ENCODE measurements at regions not wholly inside any gene's neighbourhood (a gene's known extent, or its start where the extent isn't known, plus 50 kb on each side); places are given as distances from the start of the nearest gene placed in this dataset.

GRCh38 chr15:97790180-97790579, 170.3 kb upstream of the ARRDC4 start:
- H3K4me3 ChIP-seq, result no peak overlapping the region
- no peak overlapping the region for H3K9ac ChIP-seq
- no peak overlapping the region for H2AFZ ChIP-seq
- H3K27ac ChIP-seq, result no peak overlapping the region
- no peak for TF ChIP-seq EZH2 (IDR thresholded peaks at IDR 0.05; ENCODE audit: insufficient read depth, poor library complexity, severe bottlenecking)
- TF ChIP-seq EZH2phosphoT487 (IDR thresholded peaks at IDR 0.05; ENCODE audit: insufficient read depth, low read depth), result no peak
- H3K27me3 ChIP-seq (replicated peaks; ENCODE audit: insufficient read depth), result no peaks in the 10 kb centered on the region
- no peaks in the 10 kb centered on the region for H3K36me3 ChIP-seq (ENCODE audit: low read depth)
- H4K20me1 ChIP-seq (ENCODE audit: insufficient read depth), result no peaks in the 10 kb centered on the region
- no peak overlapping the region for H3K4me2 ChIP-seq (ENCODE audit: unreplicated experiment)
- in situ Hi-C loops (cut with MboI), result no loop called here
- no peaks in the 10 kb centered on the region for H3K4me1 ChIP-seq (ENCODE audit: insufficient read depth)
- no peaks in the 10 kb centered on the region for H3K79me2 ChIP-seq (ENCODE audit: insufficient read depth)
- DNase-seq, result no peak
- H3K9me2 ChIP-seq (ENCODE audit: insufficient read depth), result no peaks in the 10 kb centered on the region
- H3F3A ChIP-seq (ENCODE audit: insufficient read depth), result no peaks in the 10 kb centered on the region
- H3K9me3 ChIP-seq (ENCODE audit: low read depth), result no peaks in the 10 kb centered on the region

GRCh38 chr15:97791824-97792792, 168.4 kb upstream of the ARRDC4 start:
- DNase-seq, result no peak
- no peak overlapping the region for H3K4me3 ChIP-seq
- no peaks in the 10 kb centered on the region for H3K36me3 ChIP-seq (ENCODE audit: low read depth)
- H3F3A ChIP-seq (ENCODE audit: insufficient read depth), result no peaks in the 10 kb centered on the region
- no peaks in the 10 kb centered on the region for H4K20me1 ChIP-seq (ENCODE audit: insufficient read depth)
- H3K9ac ChIP-seq, result no peak overlapping the region
- H3K79me2 ChIP-seq (ENCODE audit: insufficient read depth), result no peaks in the 10 kb centered on the region
- no peak overlapping the region for H3K27ac ChIP-seq
- no peaks in the 10 kb centered on the region for H3K9me2 ChIP-seq (ENCODE audit: insufficient read depth)
- no peaks in the 10 kb centered on the region for H3K4me1 ChIP-seq (ENCODE audit: insufficient read depth)
- H3K4me2 ChIP-seq (ENCODE audit: unreplicated experiment), result no peak overlapping the region
- in situ Hi-C loops (cut with MboI), result no loop called here
- TF ChIP-seq EZH2 (IDR thresholded peaks at IDR 0.05; ENCODE audit: insufficient read depth, poor library complexity, severe bottlenecking) (no peak), EZH2phosphoT487 (IDR thresholded peaks at IDR 0.05; ENCODE audit: insufficient read depth, low read depth) (no peak)
- 6 to 7% methylated on average over 17 of the region's 17 CpGs for WGBS, 2 experiments (ENCODE audit: low coverage in 1 of 2, low lambda C conversion rate in 2 of 2, missing lambda C conversion rate in 2 of 2)
- H3K27me3 ChIP-seq (replicated peaks; ENCODE audit: insufficient read depth), result no peaks in the 10 kb centered on the region
- H3K9me3 ChIP-seq (ENCODE audit: low read depth), result no peaks in the 10 kb centered on the region
- no peak overlapping the region for H2AFZ ChIP-seq

GRCh38 chr15:97804950-97805349, 155.6 kb upstream of the ARRDC4 start:
- Histone ChIP-seq H3K27ac (no peak overlapping the region), H4K20me1 (ENCODE audit: insufficient read depth) (no peaks in the 10 kb centered on the region), H3F3A (ENCODE audit: insufficient read depth) (no peaks in the 10 kb centered on the region), H3K36me3 (ENCODE audit: low read depth) (no peaks in the 10 kb centered on the region), H3K9me2 (ENCODE audit: insufficient read depth) (no peaks in the 10 kb centered on the region), H3K79me2 (ENCODE audit: insufficient read depth) (no peaks in the 10 kb centered on the region), H3K27me3 (replicated peaks; ENCODE audit: insufficient read depth) (no peaks in the 10 kb centered on the region), H3K4me1 (ENCODE audit: insufficient read depth) (no peaks in the 10 kb centered on the region), H3K4me3 (no peak overlapping the region), H3K9me3 (ENCODE audit: low read depth) (no peaks in the 10 kb centered on the region), H2AFZ (no peak overlapping the region), H3K9ac (no peak overlapping the region), H3K4me2 (ENCODE audit: unreplicated experiment) (no peak overlapping the region)
- 5 to 11% methylated on average over 3 of the region's 3 CpGs for WGBS, 2 experiments (ENCODE audit: low coverage in 1 of 2, low lambda C conversion rate in 2 of 2, missing lambda C conversion rate in 2 of 2)
- in situ Hi-C loops (cut with MboI), result no loop called here
- DNase-seq, result no peak
- TF ChIP-seq EZH2 (IDR thresholded peaks at IDR 0.05; ENCODE audit: insufficient read depth, poor library complexity, severe bottlenecking) (no peak), EZH2phosphoT487 (IDR thresholded peaks at IDR 0.05; ENCODE audit: insufficient read depth, low read depth) (no peak)

- H2AFZ ChIP-seq, result no peak overlapping the region
- H3K9ac ChIP-seq, result no peak overlapping the region
- no peak for DNase-seq
- H3K79me2 ChIP-seq (ENCODE audit: insufficient read depth), result no peaks in the 10 kb centered on the region
- no peaks in the 10 kb centered on the region for H3K27me3 ChIP-seq (replicated peaks; ENCODE audit: insufficient read depth)
- H3K4me1 ChIP-seq (ENCODE audit: insufficient read depth), result no peaks in the 10 kb centered on the region
- H3K4me3 ChIP-seq, result no peak overlapping the region
- H4K20me1 ChIP-seq (ENCODE audit: insufficient read depth), result no peaks in the 10 kb centered on the region
- in situ Hi-C loops (cut with MboI), result no loop called here
- TF ChIP-seq EZH2phosphoT487 (IDR thresholded peaks at IDR 0.05; ENCODE audit: insufficient read depth, low read depth) (no peak), EZH2 (IDR thresholded peaks at IDR 0.05; ENCODE audit: insufficient read depth, poor library complexity, severe bottlenecking) (no peak)
- no peaks in the 10 kb centered on the region for H3K36me3 ChIP-seq (ENCODE audit: low read depth)
- 0 to 2% methylated on average over 6 of the region's 6 CpGs for WGBS, 2 experiments (ENCODE audit: low coverage in 1 of 2, low lambda C conversion rate in 2 of 2, missing lambda C conversion rate in 2 of 2)
- H3F3A ChIP-seq (ENCODE audit: insufficient read depth), result no peaks in the 10 kb centered on the region
- no peak overlapping the region for H3K27ac ChIP-seq
- no peak overlapping the region for H3K4me2 ChIP-seq (ENCODE audit: unreplicated experiment)
- no peaks in the 10 kb centered on the region for H3K9me2 ChIP-seq (ENCODE audit: insufficient read depth)
- H3K9me3 ChIP-seq (ENCODE audit: low read depth), result no peaks in the 10 kb centered on the region
Measured at GRCh38 chr15:97806766-97807165, 153.7 kb upstream of the ARRDC4 start.

All from GM23248 (cell line).